DLD1 (cell line): ENCODE measurements at regions not wholly inside any gene's neighbourhood (a gene's known extent, or its start where the extent isn't known, plus 50 kb on each side); places are given as distances from the start of the nearest gene placed in this dataset.
"Not testable (repeated sequence)": the region's sequence is repeated elsewhere in the genome, so short reads cannot be mapped to it uniquely, and the experiment has no call there.

Experiments used
- in situ Hi-C: cut with HindIII; loops from 2 replicates; pipeline ENCODE4 v1.10.0; 2017; ENCODE audit warnings: low sequenced_read_pairs

DNA sequence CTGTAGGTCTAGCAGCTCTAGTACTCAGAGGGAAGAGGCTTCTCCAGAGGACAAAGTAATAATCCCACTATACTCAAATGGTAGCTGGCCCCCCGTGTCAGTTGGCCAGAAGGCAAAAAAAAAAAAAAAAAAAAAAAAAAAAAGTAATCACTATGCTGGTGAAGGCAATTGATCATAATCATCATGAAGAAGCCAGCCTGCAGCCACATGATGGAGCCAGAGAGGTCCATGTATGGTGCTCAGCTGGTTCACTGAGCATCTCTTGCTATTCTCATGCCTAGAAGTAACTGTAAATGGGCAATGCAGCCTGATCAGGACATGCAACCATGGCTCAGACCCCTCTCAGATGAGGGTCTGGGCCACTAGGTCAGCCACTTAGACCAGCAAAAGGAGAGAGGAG lies 378.8 kb downstream of the MED13L start:
- in situ Hi-C loops, result no loop called here

DNA sequence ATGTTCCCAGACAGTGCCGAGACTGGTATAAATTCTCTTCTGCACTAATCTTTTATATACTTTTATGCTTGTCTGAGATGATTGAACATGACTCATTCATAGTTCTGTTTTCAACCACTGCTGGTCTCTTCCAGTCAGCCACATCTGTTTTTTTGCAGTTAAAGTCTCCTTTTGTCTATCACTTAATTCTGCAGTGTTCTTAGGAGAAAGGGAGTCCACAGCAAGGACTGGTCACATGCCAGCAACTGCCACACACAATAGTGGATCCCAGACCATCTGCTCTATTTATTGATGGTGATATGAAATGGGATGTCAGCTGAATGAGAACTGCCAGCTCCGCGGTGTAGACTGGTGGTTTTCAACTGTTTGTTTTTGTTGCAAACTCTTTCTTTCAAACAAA lies 379.8 kb downstream of the MED13L start:
- in situ Hi-C loops, result no loop called here

DNA sequence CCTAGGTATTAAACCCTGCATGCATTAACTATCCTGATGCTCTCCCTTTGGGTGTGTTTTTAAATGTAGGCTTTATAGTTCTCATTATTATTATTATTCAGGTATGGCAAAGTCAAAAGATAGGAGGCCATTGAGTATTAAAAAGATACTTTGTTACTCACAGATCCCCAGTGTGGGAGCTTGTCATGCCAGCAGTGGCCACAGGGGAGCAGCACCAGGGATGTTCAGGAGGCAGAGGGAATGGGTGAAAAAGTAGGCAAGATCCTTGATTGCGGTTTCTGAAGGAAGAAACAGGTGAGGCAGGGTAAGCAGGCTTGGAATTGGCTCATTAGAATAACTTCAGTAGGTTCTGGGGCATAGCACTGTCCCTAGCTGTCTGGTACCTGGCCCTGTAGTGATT lies 382.2 kb downstream of the MED13L start:
- in situ Hi-C loops, result no loop called here

DNA sequence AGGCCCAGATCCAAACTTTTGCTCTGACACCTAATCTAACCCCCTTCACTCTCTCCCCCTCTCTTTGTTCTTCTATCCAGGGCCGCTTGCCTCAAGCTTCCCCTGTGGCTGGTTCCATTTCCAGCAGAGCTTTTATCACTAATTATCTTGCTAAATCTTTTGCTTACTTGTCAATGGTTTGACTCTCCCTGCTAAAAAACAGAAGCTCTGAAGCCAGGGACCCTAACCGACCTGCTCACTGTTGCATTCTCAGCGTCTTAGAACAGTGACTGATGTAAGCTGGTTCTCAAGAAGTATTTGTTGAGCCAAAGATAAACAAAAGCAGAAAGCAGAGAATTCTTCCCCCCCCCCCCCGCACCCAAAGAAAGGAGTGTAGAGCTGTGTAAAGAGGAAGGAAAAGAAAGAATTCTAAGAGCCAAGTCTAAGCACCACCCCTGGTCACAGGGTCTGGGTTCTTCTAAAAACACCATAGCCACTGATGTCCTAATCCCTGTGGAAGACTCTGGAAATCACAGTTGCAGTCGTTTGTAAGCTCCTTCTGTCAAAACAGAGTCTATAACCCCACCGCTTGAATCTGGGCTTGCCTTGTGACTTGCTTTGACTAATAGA lies 385.8 kb downstream of the MED13L start:
- in situ Hi-C loops, result no loop called here

DNA sequence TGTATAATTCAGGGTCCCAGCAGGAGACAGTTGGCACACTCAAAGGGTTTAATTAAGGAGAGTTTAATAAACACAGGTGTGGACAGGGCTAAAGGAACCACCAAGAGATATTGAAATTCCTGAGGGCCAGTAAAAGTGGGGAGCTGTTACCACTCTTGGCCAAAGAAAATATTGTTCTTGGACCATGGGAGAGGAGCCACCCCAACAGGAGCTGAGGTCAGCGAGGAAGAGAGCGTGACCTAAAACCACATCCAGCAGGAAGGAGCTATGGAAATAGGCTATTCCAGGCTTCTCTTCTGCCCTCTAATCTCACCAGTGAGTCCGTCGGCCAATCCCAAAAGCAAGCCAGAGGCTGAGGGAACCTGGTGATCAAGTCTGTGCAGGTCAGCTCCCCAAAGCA lies 390.8 kb downstream of the MED13L start:
- in situ Hi-C loops, result no loop called here

DNA sequence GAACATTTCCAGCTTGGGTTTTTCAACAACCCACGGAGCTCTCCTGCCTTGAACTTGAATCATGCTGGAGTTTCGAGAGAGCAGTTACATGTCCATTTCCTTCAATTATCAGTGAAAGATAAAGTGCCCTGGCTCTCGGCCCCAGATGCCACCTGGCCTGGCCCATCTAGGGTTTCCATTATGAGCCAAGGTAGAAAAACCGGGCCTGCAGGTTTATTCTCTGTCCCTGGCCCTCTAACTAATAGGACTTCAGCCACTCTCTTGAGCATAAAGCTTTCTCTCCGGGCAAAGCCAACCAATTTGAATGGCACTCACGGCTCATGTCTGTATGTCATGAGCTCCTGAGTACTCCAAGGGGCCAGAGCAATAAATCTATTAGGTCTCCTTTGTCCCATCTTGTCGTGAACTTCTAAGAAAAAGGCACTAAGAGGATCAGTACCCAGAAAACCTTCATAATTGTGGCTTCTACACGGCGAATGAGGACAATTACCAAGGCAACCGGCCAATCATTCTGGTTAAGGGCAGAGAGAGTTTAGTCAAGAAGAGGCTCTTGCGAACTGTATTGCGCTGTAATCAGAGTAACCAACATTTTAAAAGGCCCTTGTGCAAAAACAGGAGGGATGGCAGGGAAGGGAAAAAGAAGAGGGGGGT lies 392.3 kb downstream of the MED13L start:
- in situ Hi-C loops, result no loop called here

DNA sequence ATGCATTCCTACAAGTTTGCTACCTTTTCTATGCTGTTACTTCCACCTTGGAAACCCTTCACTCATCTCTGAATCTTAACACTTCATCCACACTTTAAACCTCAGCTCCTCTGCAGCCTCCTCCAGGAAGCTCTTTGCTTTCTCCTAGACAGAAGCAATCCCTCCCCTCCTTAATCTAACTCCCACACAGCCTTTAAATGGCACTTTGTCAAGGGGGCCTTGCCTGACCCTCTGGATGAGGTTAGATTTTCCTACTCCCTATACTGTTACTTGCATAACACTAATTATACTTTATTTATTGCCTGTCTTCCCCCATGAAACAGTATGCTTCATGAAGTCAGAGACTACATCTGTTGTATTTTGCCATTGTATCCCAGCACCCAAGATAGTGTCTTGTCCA lies 394.6 kb downstream of the MED13L start:
- in situ Hi-C loops, result no loop called here

DNA sequence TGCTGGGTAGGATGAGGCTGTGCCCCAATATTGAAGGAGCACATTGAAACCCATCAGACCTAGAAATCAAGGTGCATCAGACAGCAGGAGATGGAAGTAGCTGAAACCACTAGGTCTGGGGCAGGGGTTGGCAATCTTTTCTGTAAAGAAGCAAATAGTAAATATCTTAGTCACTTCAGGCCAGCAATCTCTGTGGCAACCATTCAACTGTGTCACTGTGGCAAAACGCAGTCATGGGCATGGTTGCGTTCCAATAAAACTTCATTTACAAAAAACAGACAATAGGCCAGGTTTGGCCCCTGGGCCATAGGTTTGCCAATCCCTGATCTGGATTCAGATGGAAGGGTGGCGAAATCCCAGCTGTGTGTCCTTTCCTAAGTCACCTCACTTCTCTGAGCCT lies 397.3 kb downstream of the MED13L start:
- in situ Hi-C loops, result no loop called here

DNA sequence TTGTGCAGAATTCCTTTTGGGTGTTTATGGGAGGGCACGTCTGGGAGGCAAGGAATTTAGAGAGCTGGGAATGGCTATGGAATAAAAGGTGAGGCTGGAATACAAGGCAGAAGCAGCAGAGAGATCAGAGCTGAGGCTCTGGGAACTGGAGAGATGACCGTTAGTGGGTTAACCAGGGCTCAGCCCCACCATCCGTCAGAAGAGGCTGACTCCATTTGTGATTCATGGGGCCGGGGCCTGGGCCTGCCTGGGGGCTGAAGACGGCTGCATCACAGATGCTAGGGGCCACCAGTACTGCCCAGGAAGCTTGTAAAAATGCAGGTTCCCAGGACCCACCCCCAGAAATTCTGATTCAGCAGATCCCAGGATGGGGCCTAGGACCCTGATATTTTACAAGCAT lies 398.1 kb downstream of the MED13L start:
- in situ Hi-C loops, result no loop called here

DNA sequence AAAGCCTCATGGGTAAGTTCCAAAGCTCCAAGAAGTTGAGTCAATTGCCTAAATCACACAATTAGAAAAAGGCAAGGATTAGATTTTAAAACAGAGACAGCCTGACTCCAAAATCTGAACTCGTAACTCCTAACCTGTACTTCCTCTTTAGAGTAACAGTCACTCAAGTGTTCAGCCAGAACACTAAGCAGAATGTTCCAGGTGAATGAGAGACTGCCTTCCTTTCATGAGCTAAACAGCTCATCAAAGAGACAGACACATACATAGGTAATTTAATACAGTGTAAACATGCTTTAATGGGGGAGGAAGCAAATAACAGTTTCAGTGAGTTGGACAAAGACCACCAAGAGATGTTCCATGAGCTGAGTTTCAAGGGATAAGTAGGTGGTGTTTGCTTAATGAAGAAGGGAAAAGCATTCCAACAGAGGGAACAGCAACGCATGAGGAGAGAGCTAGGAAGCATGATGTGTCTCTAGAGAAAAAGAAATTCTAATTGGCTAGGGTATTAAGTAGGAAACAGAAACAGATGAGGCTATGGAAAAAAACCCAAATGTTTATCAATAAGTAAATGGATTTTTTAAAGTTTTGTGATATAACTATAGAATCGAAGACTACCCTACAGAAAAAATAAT lies 403.9 kb downstream of the MED13L start:
- in situ Hi-C loops, result no loop called here

DNA sequence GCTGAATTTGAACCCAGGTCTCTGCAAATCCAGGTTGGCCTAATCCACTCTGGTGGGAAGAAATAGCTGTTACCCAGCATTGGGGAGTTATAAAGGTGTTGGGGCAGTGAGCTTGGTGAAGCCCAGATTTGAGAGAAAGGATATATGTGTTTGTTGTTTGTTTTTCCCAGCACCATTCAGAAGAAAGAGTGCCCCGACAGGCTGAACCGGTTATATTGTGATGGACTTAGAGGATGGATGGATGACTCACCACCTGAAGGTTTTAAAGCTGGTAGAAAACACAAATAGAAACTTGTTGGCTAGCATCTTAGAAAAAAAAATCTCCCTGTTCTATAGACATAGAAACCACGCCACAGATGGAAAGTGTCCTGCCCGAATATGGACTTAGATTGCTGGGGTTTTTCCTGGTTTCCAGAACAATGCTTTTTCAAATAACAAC lies 404.6 kb downstream of the MED13L start:
- in situ Hi-C loops, result no loop called here

DNA sequence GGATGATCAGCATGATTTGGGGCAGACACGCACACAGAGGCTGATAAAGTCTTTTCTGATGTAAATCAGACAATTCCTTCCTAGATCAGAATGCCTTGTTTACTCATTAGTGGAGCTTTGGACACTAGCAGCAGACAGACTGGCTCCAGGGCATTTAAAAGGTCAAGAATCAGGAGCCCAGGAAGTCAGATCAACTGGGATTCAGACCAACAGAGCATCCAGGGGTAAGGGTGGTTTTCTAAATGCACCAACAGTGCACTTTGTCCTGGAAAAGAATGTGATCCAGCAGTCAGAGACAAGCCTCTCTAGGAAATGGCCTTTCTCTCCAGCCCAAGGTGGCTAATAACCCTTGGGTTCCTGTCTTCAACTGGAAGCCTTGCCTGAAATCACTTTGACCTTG lies 405.3 kb downstream of the MED13L start:
- in situ Hi-C loops, result no loop called here

DNA sequence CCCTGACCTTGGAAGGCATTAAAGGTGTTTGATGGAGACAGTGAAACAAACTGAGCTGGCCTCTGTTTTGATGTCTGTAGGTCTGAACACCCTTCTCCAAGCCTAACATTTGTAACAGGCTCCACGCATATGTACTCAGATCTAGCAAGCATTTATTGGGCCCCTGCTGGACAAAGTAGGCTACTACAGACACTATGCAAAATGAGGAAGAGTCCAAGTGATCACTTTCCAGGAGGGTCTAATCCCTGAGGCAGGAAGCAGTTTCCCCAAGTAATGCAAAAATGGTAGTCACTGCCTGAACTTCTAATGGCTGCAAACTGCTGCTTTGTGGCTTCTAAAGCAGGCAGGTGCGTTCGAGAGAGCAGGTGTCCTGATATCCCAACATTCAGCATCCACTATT lies 405.8 kb downstream of the MED13L start:
- in situ Hi-C loops, result no loop called here

DNA sequence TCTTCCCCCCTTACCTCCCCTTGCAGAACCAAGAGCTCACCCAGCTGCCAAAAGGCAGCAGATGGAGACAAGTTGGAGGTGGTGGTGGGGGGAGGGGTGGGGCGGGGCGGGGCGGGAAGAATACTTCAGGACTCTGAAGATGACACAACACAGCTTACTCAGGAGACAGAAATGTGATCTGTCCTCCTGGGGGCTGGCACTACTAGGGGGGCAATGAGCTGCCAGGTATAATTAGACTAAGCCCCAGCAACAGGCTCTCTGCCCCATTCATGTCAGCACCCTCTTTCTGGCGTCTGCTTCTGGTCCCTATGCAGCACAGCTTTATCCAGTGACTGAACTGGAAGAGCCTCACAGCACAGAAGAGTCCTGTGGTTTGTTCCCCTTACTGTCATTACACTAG lies 407.0 kb downstream of the MED13L start:
- in situ Hi-C loops, result no loop called here

DNA sequence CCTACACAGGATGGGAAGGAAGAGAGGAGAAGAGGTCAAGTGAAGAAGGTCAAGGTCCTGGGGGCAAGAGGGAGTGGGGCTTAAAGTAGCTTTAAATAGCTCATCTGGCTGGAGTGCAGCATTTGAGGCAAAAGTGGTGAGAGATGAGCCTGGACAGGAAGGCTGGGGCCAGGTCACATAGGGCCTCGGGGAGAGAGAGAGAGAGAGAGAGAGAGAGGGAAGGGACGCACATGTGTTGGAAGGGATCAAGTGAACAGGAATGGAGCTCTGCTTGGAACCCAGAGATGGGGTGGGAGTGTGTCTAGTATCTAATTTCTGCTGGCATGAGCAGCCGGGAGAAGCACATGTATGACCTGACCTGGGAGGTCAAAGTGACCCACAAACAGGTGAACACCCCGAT lies 407.5 kb downstream of the MED13L start:
- in situ Hi-C loops, result no loop called here

DNA sequence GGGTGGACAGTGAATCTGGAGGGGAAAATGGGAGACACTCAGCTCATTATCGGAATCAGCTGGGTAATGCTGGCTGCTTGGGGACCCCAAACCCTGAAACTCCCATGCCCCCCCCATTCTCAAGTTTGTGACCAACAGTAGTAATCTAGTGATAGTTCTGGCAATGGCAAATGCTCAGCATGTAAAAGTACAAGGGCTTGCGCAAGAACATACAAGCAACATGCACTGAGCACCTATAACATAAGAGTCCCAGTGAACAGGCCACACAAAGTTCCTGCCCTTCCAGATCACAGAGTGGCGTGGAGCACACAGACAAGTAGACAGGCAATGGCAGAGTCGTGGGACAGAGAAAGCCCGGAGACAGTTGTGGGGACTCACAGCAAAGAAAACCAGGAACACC lies 407.9 kb downstream of the MED13L start:
- in situ Hi-C loops, result no loop called here

DNA sequence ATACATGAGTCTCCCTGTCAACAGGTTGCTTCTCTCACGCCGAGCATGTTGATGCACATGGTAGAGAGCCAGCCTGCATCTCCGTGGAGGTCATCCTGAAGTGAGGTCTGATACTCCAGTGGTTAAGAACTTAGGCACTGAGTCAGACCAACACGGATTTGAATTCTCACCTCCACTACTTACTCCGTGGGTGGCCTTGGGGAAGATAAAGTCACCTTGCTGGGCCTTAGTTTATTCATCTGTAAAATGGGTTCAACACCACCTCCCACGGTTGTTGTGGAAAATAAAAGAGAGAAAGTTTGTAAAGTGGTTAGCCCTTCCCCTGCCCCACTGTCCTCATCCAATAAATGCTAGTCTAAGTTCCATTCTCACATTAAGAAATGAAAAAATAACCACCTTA lies 408.9 kb downstream of the MED13L start:
- in situ Hi-C loops, result no loop called here

DNA sequence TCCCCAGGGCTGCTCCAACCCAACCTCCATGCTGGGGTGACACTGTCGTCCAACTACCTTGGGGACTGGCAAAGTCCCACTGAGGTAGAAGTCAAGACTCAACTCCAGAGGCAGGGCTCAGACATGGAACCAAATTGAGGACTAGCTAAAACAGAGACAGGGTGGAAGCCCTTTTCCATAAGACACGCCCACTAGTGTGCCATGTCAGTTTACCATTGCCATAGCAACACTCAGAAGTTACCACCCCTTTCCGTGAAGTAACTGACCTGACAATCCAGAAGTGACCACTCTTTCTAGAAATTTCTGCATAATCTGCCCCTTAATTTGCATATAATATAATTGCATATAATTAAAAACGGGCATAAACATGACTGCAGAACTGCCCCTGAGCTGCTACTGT lies 409.6 kb downstream of the MED13L start:
- in situ Hi-C loops, result no loop called here

DNA sequence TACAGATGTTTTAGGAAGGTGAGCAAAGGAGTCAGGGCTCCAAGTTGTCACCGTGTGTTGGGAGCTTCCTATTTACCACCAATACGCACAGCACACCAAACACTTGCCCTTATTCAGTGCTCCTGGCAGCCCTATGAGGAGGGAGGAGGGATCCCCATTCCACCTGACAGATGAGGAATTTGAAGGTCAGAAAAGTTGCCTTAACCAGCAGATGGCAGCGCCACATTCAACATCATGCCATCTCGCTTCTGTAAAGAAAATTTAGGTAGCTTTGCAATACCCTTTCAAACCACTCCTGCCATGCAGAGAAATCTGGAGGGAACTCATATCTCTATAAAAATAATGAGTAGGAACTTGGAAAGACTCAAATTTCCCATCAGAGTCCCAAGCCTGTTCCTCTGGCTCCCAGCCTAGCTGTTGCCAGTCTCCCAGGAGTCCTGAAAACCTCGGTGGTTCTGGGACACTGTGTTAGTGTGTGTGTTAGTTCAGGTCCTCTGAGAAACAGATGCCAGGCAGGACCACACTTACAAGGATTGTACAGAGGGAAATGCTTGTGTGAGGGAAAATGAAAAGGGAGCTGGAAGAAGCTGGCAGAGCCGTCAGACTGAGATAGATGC lies 410.5 kb downstream of the MED13L start:
- in situ Hi-C loops, result no loop called here

DNA sequence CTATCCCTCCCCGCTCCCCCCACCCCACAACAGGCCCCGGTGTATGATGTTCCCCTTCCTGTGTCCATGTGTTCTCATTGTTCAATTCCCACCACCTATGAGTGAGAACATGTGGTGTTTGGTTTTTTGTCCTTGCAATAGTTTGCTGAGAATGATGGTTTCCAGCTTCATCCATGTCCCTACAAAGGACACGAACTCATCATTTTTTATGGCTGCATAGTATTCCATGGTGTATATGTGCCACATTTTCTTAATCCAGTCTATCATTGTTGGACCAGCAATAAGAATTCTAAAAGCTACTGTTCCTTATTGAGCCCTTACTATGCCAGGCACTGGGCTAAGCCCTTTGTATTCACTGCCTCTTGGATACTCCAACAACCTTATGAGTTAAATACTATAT lies 411.2 kb downstream of the MED13L start:
- in situ Hi-C loops, result not testable (repeated sequence)

DNA sequence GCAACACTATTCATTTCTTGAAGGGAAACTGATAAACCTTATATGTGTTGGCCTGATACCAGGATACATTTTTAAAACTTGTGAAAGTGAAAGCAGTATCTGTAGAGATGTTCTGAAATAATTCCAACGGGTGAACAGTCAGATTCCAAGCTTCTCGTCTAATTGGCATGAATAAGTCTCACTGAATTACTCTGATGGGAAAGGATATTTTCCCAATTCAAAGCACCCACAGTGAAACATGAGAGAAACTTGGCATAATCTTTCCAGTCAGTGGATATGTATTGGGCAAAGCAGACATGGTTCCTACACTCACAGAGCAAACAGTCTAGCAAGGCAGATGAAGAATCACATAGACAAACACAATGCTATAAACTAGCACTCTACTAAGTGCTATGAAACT lies 413.1 kb downstream of the MED13L start:
- in situ Hi-C loops, result no loop called here

DNA sequence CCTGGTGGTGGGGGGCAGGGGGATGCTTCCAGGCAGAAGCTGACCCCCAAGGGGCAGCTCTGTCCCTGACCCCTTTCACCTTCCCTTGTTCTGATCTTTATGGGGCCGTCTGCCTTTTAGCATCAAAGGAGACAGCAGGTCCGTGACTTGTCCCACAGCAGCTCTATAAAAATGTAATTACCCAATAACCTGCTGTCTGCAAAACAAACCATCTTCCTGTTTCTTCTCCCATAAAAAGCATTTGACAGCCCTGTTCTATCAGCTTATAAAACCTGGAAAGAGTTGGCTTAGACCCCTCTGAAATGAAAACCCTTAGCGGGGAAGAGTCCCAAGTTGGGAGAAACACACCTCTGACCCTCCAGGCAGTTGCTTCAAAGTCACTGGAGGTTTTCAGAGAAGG lies 416.9 kb downstream of the MED13L start:
- in situ Hi-C loops, result no loop called here
